Activated B cell treated with CpG ODN at 0.5 μM for 24 hours (primary cell): ENCODE measurements at regions not wholly inside any gene's neighbourhood (a gene's known extent, or its start where the extent isn't known, plus 50 kb on each side); places are given as distances from the start of the nearest gene placed in this dataset.

Experiments used
- ATAC-seq: fragments of 200-7000 bp; cut with Tn5 transposase; one replicate; pipeline ENCODE4 v1.10.0; 2021; ENCODE audit warnings: low read depth, mild to moderate bottlenecking, moderate library complexity
- CTCF ChIA-PET: fragments of 350-600 bp; sonication (Branson Sonifier 250); formaldehyde crosslinking; loops from one replicate; lab custom pipeline; 2021; ENCODE audit warnings: antibody characterized with exemption; lab: Charles Lee
- POLR2A ChIA-PET: fragments of 350-600 bp; sonication (Branson Sonifier 250); formaldehyde crosslinking; loops from one replicate; lab custom pipeline; 2021; ENCODE audit warnings: antibody characterized with exemption; lab: Charles Lee
- DNase-seq: peaks from one replicate; pipeline ENCODE4 v3.0.0; 2022
- H3K27ac Mint-ChIP-seq: one replicate; pipeline ENCODE4 v1.8.0; 2020; ENCODE audit warnings: mixed read lengths
- H3K27me3 Mint-ChIP-seq: one replicate; pipeline ENCODE4 v1.8.0; 2021; ENCODE audit warnings: mixed read lengths
- H3K36me3 Mint-ChIP-seq: one replicate; pipeline ENCODE4 v1.8.0; 2021; ENCODE audit warnings: low read depth, mixed read lengths
- H3K4me1 Mint-ChIP-seq: one replicate; pipeline ENCODE4 v1.8.0; 2021; ENCODE audit warnings: mixed read lengths
- H3K4me3 Mint-ChIP-seq: one replicate; pipeline ENCODE4 v1.8.0; 2020; ENCODE audit warnings: mild to moderate bottlenecking, mixed read lengths
- H3K9me3 Mint-ChIP-seq: one replicate; pipeline ENCODE4 v1.8.0; 2020; ENCODE audit warnings: mixed read lengths
- CTCF ChIP-seq: fragments of 200-600 bp; IDR thresholded peaks from one replicate; pipeline ENCODE4 v1.8.0; 2022; ENCODE audit warnings: antibody characterized with exemption, mild to moderate bottlenecking
- intact Hi-C: fragments of 100-400 bp; cut with micrococcal nuclease; formaldehyde crosslinking; loops from one replicate; pipeline ENCODE4 v1.15.1; 2024

- Mint-ChIP-seq H3K4me3 (no peak overlapping the region), H3K27me3 (peaks cover 10% of the 10 kb centered on the region), H3K27ac (no peak overlapping the region), H3K36me3 (no peaks in the 10 kb centered on the region), H3K4me1 (no peaks in the 10 kb centered on the region), H3K9me3 (no peaks in the 10 kb centered on the region)
- ChIA-PET POLR2A (no interaction called here), CTCF (no interaction called here)
- TF ChIP-seq CTCF = no peak
- no peak for DNase-seq
- ATAC-seq = no peak
- intact Hi-C loops = no loop called here
Measured at GRCh38 chr7:26955516-26955915, 91.1 kb upstream of the SKAP2 start.

GRCh38 chr7:26954951-26955350, 90.6 kb upstream of the SKAP2 start:
- Mint-ChIP-seq H3K4me1 (no peaks in the 10 kb centered on the region), H3K9me3 (no peaks in the 10 kb centered on the region), H3K27ac (no peak overlapping the region), H3K27me3 (peaks cover 10% of the 10 kb centered on the region), H3K4me3 (no peak overlapping the region), H3K36me3 (no peaks in the 10 kb centered on the region)
- no peak for DNase-seq
- ChIA-PET CTCF (no interaction called here), POLR2A (no interaction called here)
- intact Hi-C loops = no loop called here
- no peak for TF ChIP-seq CTCF
- no peak for ATAC-seq

- ATAC-seq (no peak), DNase-seq (no peak)
- POLR2A ChIA-PET = no interaction called here
- H3K4me3 Mint-ChIP-seq = no peak overlapping the region
- CTCF ChIA-PET = no interaction called here
- H3K27me3 Mint-ChIP-seq = peaks cover 15% of the 10 kb centered on the region
- no peak overlapping the region for H3K27ac Mint-ChIP-seq
- intact Hi-C loops = no loop called here
- TF ChIP-seq CTCF = no peak
- no peaks in the 10 kb centered on the region for H3K4me1 Mint-ChIP-seq
- no peaks in the 10 kb centered on the region for H3K9me3 Mint-ChIP-seq
- H3K36me3 Mint-ChIP-seq = no peaks in the 10 kb centered on the region
Measured at GRCh38 chr7:26951407-26951950, 87.1 kb upstream of the SKAP2 start.

- H3K27me3 Mint-ChIP-seq = peaks cover 15% of the 10 kb centered on the region
- H3K4me3 Mint-ChIP-seq = no peak overlapping the region
- no peaks in the 10 kb centered on the region for H3K9me3 Mint-ChIP-seq
- no peak for ATAC-seq
- ChIA-PET CTCF (no interaction called here), POLR2A (no interaction called here)
- DNase-seq = no peak
- no peak for TF ChIP-seq CTCF
- H3K27ac Mint-ChIP-seq = no peak overlapping the region
- no peaks in the 10 kb centered on the region for H3K4me1 Mint-ChIP-seq
- intact Hi-C loops = no loop called here
- no peaks in the 10 kb centered on the region for H3K36me3 Mint-ChIP-seq
Measured at GRCh38 chr7:26950889-26951288, 86.5 kb upstream of the SKAP2 start.

- DNase-seq (no peak), ATAC-seq (no peak)
- ChIA-PET CTCF (no interaction called here), POLR2A (no interaction called here)
- intact Hi-C loops = no loop called here
- Mint-ChIP-seq H3K9me3 (no peaks in the 10 kb centered on the region), H3K27ac (no peak overlapping the region), H3K36me3 (no peaks in the 10 kb centered on the region), H3K27me3 (peaks cover 17% of the 10 kb centered on the region), H3K4me3 (no peak overlapping the region), H3K4me1 (no peaks in the 10 kb centered on the region)
- no peak for TF ChIP-seq CTCF
Measured at GRCh38 chr7:26949319-26949718, 84.9 kb upstream of the SKAP2 start.
